SKM-1 treated with dmso at 0.1 percent for 144 hours (cell line): ENCODE measurements at regions not wholly inside any gene's neighbourhood (a gene's known extent, or its start where the extent isn't known, plus 50 kb on each side); places are given as distances from the start of the nearest gene placed in this dataset.

ENCODE experiments used
- DNase-seq: peaks from one replicate; lab custom pipeline; 2025; ENCODE audit not compliant: unreplicated experiment; lab: John Stamatoyannopoulos, UW

DNA sequence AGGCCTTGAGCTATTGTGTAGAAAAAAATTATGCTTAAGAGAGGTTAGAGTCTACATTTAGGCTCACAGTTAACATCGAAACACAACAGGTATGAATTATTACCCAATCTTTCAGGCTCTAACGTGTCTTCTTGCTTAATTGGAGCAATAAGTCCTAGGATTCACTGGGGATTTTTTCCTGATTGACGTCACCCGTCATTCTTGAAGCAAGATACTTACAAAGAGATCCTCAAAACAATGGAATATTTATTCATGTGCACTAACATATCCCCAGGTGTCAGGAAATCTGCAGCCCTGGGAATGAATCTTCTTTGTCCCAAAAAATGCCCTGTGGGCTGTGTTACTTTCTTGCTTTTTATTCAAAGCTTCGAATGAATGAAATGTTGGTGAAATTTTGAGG lies 413.5 kb downstream of the NFIB start:
- no peak for DNase-seq

DNA sequence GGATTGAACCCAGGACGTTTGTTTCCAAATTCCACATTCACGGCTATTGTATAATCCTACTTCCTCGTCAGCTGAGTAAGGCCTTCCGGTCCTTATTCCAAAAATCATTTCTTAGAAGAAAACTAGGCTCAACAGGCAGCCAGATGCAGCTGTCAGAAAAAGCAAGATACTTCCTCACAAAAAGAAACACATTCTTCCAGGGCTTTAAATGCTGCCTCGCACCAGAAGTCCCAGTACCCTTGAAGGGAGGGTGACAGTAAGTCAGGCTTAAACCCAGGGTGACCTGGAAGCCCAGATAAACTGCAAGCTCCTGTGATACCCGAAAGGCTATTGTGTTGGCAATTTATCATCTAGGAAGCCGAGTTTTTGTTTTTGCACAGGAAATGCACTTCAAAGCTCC lies 414.0 kb downstream of the NFIB start:
- no peak for DNase-seq

DNA sequence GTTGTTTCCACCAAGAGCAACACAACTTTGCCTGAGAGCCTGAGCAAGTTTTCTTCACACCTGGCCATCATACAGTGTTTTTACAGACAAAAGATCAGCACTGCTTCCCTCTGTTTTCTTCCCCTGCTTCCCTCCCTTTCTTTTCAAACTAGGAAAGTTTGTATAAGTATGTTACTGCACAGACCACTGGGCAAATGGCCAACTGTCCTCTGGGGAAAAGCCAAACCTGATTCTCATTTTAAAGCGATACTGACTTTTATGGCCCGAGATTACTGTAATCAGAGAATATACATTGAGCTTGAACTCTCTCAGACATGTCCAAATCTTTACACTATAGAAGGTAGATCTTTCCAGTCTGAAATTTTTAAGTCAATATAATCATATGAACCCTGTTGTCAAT lies 415.0 kb downstream of the NFIB start:
- DNase-seq, result no peak

DNA sequence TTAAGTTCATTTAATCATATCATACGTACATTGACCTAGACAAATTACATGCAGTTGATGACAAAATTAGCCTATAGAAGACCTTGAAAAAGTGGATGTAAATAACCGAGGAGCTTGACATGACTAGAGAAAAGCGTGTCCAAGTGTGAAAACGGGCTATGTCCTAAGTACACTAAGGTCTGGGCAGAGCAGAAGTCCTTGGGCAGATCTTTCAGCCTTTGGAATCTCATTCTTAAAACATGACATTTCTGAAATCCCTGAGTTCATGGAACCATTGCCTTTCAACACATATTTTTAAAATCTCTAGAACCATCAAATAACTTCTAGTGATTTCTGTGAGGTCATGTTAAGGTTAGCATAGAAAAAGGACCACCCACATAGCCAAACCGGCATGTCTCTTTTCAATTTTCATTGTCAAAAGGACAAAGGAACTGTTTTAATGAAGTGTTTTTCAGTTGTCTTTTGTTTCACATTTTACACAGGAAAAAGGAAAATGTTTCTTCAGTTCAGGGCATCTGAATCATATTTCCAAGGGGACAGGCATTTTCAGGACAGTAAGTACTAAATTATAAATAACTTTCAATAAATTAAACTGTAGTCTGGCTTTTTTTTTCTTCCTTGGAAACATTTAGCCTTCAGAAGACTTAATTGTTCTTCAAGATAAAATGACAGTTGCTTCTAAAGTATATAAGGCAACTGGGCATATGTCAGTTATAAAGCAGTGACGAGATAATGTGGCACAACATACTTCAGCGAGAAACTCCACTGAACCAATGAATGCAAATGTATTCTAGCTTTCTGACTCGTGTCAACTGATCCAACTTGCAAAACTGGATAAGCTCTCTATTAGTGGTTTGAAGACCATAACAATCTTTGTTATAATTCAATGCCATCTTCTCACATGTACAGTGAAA lies 416.8 kb downstream of the NFIB start:
- DNase-seq, result no peak

DNA sequence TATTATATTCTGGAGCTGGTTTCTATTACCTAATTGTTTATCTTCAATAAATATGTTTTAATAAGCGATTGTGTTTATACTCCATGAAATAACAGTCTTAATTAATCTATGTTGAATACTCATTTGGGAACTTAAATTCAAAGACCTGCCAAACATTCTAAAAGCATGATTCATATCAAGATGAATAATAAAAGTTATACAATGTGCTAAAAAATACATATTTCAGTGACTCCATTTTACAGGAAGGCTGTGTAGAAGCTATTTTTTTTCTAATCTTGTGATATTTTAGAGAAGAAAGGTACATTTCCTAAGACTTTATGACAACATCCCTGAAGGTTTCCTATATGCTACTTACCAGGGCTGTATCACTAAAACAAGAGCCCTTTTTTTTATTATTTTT lies 417.9 kb downstream of the NFIB start:
- DNase-seq, result no peak

DNA sequence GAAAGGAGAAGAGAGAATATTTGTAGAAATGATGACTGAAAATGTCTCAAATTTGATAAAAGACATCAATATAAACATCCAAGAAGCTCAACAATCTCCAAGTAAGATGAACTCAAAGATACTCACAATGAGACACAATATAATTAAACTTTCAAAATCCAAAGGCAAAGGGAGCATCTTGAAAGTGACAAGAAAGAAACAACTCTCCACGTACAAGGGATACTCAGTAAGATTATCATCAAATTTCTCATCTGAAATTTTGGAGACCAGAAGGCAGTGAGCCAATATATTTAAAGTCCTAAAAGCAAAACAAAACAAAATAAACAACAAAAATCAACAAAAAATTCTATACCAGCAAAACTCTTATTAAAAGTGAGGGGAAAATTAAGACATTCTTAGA lies 428.7 kb downstream of the NFIB start:
- DNase-seq, result no peak

DNA sequence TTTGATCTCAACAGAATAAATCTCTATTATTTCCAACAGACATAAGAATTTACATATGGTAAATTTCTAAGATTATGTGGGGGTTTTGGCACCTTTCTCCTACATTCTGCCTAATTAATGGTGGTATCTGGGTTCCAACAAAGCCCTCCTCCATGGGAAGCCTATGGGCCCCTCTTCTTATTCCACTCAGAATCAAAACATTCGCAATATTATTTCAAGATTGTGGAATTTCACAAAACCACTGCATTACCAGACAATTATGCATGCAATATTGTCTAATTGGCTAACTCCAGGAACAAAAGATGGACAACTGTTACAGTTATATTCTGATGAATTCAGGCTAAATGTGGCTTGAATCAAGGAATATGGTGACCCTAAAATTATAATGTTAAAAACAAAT lies 434.0 kb downstream of the NFIB start:
- DNase-seq, result no peak

DNA sequence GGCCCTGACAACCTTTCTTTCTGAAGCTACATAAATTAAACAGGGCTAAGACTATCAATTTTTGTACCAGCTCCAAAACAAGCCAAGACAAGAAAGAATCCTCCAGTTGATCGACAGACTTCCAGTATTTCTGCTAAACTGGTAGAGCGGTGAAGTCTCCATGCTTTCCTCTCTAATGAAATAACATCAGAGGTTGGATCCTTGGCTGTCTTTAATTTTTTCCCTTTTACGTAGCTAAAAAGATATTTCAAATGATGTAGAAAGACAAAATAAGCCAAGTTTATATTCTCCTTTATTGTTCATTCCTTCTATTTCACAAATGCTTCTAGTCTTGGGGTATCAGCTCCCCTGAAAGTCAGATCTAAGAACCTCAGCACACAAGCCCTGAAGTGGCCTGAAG lies 434.9 kb downstream of the NFIB start:
- no peak for DNase-seq

DNA sequence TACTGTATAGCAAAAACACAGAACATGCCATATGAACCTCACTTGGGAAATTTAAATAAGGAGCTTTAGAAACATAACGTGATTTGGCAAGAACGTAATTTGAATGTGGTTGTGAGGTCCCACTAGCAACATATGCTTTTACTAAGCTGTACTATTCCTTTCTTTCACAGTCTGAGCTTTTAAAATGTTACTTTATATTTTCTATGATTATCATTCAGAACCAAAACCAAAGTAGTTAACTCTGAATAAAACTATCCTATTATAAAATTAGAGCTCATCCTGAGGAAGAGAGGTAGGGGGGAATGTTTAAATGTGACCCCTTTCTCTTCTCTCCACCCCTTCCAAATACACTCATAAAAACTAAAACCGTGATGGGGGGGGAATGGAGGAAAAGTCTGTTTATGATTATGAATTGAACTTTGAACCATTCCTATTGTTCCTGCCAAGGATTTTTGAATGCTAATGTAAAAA lies 435.7 kb downstream of the NFIB start:
- DNase-seq, result no peak

DNA sequence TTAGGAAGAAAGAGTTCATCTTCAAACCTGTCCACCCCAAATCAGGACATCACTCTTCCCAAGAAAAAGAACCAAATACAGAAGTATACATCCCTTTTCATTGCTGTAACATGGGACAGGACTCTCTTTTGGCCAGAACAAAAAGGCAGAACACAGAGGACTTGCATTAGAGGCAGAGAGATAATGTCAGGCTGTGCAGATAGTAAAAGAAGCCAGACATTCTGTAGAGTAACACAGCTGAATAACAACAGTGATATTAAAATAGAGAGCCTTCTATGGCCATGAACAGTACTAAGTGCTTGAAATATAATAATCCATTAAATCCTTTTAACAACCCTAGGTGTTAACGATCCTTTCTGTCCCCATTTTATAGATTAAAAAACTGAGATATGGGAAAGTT lies 437.2 kb downstream of the NFIB start:
- DNase-seq, result no peak

DNA sequence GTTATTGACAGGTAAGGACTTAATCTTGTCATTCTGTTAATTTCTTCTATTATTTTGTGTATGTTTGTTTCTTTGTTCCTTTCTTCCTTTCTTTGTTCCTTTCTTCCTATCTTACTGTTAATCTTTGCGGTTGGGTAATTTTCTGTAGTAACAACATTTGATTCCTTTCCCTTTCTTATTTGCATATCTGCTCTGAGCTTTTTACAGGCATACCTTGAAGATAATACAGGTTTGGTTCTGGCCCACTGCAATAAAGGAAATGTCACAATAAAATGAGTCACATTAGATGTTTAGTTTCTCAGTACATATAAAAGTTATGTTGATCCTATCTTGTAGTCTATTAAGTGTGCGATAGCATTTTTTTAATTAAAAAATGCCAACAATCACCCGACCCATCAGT lies 440.7 kb downstream of the NFIB start:
- DNase-seq, result no peak

DNA sequence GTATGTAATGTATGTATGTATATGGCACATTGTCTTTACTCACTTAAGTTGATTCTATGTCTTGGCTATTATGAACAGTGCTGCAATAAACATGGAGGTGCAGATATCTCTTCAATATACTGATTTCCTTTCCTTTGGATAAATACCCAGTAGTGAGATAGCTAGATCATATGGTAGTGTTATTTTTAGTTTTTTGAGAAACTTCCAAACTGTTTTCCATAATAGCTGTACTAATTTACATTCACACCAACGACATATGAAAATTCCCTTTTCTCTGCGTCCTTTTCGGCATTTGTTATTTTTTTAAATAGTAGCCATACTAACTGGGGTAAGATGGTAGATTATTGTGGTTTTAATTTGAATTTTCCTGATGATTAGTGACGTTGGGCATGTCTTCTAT lies 445.6 kb downstream of the NFIB start:
- no peak for DNase-seq

DNA sequence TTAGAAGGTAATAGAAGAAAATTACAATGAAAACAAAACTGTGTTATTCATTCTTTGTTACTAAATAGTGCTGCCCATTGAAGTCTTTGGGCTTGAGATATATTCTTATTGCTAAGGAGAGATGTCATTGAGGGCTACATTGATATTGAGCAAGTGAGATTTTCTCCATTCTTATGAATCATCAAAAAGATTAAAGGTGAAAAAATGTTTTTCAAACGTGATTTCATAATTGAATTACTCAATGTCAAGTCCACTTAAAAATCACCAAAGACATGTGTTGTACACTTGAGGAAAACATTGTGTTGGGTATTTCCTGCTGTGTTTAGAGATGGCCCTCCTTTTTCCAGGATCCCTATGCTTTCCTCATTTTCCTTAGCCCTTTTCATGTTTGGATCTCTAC lies 448.1 kb downstream of the NFIB start:
- no peak for DNase-seq

DNA sequence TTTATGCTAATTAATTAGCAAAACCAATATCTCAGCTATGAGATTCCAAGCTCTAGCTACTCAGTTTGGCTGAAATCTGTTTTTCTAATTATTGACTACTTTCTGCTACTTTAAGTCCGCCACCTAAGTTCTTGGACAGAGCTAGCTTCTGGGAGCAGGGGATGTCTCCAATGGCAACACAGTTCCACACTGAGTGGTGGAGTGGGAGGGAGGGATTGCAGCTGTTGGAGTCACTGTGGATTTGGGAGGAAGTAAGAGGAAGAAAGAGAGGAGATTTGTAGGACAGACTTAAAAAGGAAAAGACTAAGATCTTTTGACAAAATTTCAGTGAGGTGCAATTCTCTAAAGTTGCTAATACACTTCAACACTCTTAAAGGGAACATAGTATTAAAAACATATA lies 450.8 kb downstream of the NFIB start:
- DNase-seq, result no peak

DNA sequence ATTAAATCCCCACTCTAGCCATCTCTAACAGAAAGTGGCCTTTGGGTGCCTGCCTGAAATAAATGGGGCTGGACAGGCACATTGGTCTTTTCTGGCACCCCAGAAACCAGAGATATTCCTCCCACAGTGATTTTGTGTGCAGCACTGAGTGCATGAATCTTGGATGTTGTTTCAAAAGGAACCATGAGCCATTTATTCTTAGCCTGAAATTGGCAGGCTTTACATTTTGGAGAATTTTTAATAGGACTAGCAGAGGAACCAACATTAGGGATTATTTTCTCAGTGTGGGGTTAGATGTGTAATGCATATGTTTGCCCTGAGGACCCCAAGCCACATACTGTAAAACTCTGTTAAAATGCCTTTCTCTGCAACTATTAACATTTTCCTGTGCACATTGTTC lies 451.3 kb downstream of the NFIB start:
- no peak for DNase-seq

DNA sequence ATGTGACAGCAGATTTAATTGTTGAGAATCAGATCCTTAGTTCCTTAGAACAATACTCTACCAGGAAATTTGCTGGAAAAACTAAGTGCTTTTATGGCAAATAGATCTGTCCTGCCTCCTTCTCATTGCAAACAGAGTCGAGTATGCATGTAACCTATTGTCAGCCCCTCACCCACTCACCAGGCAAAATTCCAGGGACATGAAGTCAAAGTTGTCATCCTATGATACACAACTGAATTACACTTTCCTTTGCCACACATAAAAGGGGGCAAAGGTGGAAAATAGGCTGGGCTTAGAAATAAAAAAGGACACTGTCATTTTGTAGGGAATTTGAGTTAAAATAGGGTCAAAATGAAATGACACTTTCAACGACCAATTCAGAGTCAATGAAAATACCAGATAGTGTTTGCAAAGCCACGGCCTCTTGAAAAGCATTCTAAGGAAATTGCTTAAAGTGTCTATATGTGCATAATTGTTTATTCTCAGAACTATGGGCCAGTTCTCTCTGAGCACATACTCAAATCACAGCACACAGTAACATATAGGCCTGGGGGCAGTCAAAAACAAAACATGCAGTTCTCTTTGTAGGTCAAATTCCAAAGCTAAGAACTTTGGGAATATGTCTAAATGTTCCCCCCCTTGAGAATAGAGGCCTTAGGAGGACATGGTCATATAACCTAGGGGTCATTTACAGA lies 452.8 kb downstream of the NFIB start:
- DNase-seq, result no peak

DNA sequence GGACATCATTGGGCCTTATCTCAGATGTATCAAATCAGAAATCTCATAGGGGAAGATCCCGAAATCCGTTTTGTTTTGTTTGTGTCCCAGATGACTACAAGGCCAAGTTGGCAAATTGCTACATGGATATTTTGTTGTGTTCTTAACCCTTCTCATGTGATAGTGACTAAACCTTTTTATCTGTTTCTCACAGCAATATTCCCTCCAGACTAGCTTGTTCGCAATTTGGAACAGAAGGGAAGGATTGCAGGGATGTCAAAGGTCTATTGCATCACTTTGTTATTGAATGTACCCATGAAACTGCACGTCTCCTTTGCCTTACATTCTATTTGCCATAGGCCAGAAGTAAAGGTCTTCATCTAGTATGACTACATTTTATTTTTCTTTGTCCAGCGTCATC lies 453.9 kb downstream of the NFIB start:
- DNase-seq, result no peak

DNA sequence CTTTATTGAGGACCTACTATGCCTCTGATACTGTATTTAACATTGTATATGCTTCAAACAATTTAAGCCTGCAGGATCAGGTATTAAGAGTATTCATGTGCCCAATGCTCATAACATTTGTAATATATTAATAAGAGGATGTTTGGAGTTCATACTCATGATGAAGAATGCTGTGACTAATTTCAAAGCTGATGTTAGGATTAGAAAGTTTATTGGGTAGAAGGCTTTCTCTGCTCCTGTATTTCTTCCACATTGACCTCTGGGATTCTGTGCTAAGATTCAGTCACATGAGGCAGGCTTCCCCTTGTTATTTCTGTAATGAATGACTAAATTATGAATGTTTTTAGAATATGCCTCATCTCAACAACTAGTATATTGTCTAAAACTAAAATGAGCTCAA lies 456.4 kb downstream of the NFIB start:
- DNase-seq, result no peak

DNA sequence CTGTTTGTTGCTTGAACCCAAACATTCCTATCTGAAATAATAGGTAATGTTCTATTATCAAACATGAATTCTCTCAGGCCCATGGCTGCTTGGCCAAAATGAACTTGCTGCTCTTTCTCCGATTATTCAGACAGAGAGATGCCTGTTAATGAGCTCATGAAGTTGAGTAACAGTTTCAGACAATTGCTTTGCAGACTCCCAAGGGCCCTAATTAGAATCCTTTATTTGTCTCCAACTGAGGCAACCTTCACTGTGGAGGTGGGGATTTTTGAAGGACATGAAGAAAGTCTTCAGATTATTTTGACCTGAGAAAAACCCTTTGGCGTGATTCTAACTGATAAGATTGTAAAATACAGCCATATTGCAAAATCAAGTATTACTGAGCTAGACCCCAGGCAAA lies 466.7 kb downstream of the NFIB start:
- DNase-seq, result no peak

DNA sequence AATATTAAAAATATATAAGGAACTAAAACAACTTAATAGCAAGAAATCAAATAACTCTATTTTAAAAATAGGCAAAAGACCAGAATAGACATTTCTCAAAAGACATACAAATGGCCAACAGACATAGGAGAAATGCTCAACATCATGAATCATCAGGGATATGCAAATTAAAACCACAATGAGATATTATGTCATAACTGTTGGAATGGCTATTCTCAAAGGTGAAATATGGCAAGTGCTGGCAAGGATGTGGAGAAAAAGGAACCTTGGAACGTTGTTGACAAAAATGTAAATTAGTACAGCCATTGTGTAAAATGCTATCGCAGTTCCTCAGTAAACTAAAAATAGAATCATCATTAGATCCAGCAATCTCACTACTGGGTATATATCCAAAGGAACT lies 468.5 kb downstream of the NFIB start:
- DNase-seq, result no peak

DNA sequence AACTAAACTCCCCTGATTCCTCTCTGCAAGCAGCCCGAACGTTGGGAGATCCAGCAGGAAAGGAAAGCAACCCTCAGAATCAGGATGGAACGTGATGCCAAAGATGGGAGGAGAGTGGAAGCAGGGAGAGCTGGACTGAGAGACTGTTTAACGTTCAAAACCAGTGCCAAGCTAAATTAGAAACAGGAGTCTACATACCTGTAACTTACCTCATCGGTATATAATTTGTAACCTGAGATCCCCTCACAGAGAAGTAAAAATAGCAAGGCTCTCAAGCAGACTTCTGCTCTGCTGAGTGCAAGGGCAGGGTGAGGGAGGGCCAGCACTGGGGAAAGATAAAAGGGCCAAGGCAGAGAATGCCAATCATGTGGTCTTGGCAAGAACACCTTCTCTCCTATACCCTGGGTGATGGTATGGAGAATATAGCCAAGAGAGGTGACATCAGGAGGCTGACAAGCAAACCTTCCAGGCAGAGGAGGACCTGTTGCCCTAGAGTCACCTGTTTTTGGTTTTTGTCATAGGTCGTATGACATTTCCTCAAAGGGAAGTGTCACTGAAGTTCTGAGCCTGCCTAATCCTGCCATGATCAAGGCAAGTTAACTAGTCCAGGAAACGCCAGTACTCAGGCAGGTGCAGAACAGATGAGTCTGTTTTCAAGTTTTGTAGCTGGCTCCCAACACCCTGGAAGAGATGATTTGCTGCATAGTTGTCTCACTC lies 472.0 kb downstream of the NFIB start:
- DNase-seq, result no peak

DNA sequence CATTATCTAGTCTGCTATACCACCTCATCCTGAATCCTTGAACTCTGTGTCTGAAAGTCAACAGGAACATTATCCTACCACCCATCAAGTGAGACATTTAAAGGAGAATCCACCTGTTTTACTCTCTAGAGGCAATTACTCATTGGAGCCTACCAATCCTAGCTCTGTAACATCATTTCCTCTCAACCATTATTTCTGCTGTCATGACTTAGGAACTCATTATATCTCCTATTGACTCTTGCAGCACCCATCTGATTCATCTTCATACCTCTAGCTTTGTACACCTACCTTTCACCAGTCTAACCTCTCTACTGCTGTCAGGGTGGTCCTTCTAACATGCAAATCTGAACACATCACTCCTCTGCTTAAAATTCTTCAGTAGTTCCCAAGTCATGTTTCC lies 481.5 kb downstream of the NFIB start:
- DNase-seq, result no peak
